DMS153 treated with DMSO at 0.1 percent for 48 hours (cell line): ENCODE measurements at regions not wholly inside any gene's neighbourhood (a gene's known extent, or its start where the extent isn't known, plus 50 kb on each side); places are given as distances from the start of the nearest gene placed in this dataset.

ENCODE experiments used
- DNase-seq: peaks from one replicate; lab custom pipeline; 2025; ENCODE audit not compliant: unreplicated experiment; lab: John Stamatoyannopoulos, UW

- DNase-seq = no peak
Measured at GRCh38 chr1:172883387-172883791, 167.4 kb downstream of the TNFSF18 start.

- DNase-seq = no peak
Measured at GRCh38 chr1:172883844-172884243, 166.9 kb downstream of the TNFSF18 start.

- no peak for DNase-seq
Measured at GRCh38 chr1:172885411-172885810, 165.3 kb downstream of the TNFSF18 start.

- DNase-seq = no peak
Measured at GRCh38 chr1:172885971-172886370, 164.8 kb downstream of the TNFSF18 start.

- DNase-seq = no peak
Measured at GRCh38 chr1:172887162-172887561, 163.6 kb downstream of the TNFSF18 start.

GRCh38 chr1:172893146-172893841 is 157.4 kb downstream of the TNFSF18 start:
- no peak for DNase-seq

- no peak for DNase-seq
Measured at GRCh38 chr1:172894349-172895049, 156.2 kb downstream of the TNFSF18 start.

GRCh38 chr1:172895050-172895460 is 155.7 kb downstream of the TNFSF18 start:
- DNase-seq = peak; percentile 23

GRCh38 chr1:172895761-172896160 is 155.0 kb downstream of the TNFSF18 start:
- no peak for DNase-seq

GRCh38 chr1:172897738-172898137 is 153.0 kb downstream of the TNFSF18 start:
- no peak for DNase-seq

GRCh38 chr1:172898866-172899265 is 151.9 kb downstream of the TNFSF18 start:
- no peak for DNase-seq

- DNase-seq = no peak
Measured at GRCh38 chr1:172900376-172900997, 150.3 kb downstream of the TNFSF18 start.

GRCh38 chr1:172902200-172902599 is 148.5 kb downstream of the TNFSF18 start:
- no peak for DNase-seq

- DNase-seq = no peak
Measured at GRCh38 chr1:172902861-172903381, 147.8 kb downstream of the TNFSF18 start.

- no peak for DNase-seq
Measured at GRCh38 chr1:172903581-172904220, 147.0 kb downstream of the TNFSF18 start.

GRCh38 chr1:172905452-172905851 is 145.3 kb downstream of the TNFSF18 start:
- no peak for DNase-seq

- no peak for DNase-seq
Measured at GRCh38 chr1:172906778-172907592, 143.8 kb downstream of the TNFSF18 start.

- DNase-seq = no peak
Measured at GRCh38 chr1:172907834-172908326, 142.9 kb downstream of the TNFSF18 start.

GRCh38 chr1:172909606-172910326 is 141.0 kb downstream of the TNFSF18 start:
- DNase-seq = no peak

- no peak for DNase-seq
Measured at GRCh38 chr1:172912765-172913260, 137.9 kb downstream of the TNFSF18 start.
